CD4-positive, alpha-beta T cell treated with Interleukin-4 for 1 hour (primary cell): ENCODE measurements at regions not wholly inside any gene's neighbourhood (a gene's known extent, or its start where the extent isn't known, plus 50 kb on each side); places are given as distances from the start of the nearest gene placed in this dataset.

ENCODE experiments used
- DNase-seq, 2 donors: peaks; one replicate each; pipeline ENCODE4 v3.0.0-alpha.2; 2020 to 2022

GRCh38 chr4:166498546-166498945, 625.5 kb downstream of the TLL1 start:
- no peak for DNase-seq

GRCh38 chr4:166499820-166500219, 626.8 kb downstream of the TLL1 start:
- DNase-seq: no peak

GRCh38 chr4:166501941-166502382, 628.9 kb downstream of the TLL1 start:
- no peak for DNase-seq

GRCh38 chr4:166502660-166503059, 629.6 kb downstream of the TLL1 start:
- no peak for DNase-seq

GRCh38 chr4:166506051-166506450, 633.0 kb downstream of the TLL1 start:
- DNase-seq: no peak

- DNase-seq: no peak
Observed at GRCh38 chr4:166512267-166512666, 639.2 kb downstream of the TLL1 start.

GRCh38 chr4:166518315-166518714, 645.3 kb downstream of the TLL1 start:
- DNase-seq: no peak

- no peak for DNase-seq
Observed at GRCh38 chr4:166518776-166519175, 645.7 kb downstream of the TLL1 start.

GRCh38 chr4:166519774-166520173, 646.7 kb downstream of the TLL1 start:
- DNase-seq: no peak

- no peak for DNase-seq
Observed at GRCh38 chr4:166527500-166527899, 654.5 kb downstream of the TLL1 start.

- DNase-seq: no peak
Observed at GRCh38 chr4:166531703-166532102, 658.7 kb downstream of the TLL1 start.

- no peak for DNase-seq
Observed at GRCh38 chr4:166535865-166536264, 662.8 kb downstream of the TLL1 start.

- DNase-seq: no peak
Observed at GRCh38 chr4:166538491-166539005, 665.5 kb downstream of the TLL1 start.

GRCh38 chr4:166546009-166546408, 673.0 kb downstream of the TLL1 start:
- DNase-seq: no peak

GRCh38 chr4:166577639-166578038, 656.7 kb downstream of the SPOCK3 start:
- no peak for DNase-seq

GRCh38 chr4:166585491-166585890, 648.8 kb downstream of the SPOCK3 start:
- no peak for DNase-seq

GRCh38 chr4:166594326-166594946, 639.9 kb downstream of the SPOCK3 start:
- DNase-seq: no peak

GRCh38 chr4:166600264-166600663, 634.0 kb downstream of the SPOCK3 start:
- no peak for DNase-seq

- no peak for DNase-seq
Observed at GRCh38 chr4:166602068-166602467, 632.2 kb downstream of the SPOCK3 start.

- DNase-seq: no peak
Observed at GRCh38 chr4:166622425-166622977, 611.8 kb downstream of the SPOCK3 start.

GRCh38 chr4:166625018-166625637, 609.2 kb downstream of the SPOCK3 start:
- no peak for DNase-seq

- DNase-seq: no peak
Observed at GRCh38 chr4:166628454-166628853, 605.8 kb downstream of the SPOCK3 start.

GRCh38 chr4:166635367-166635766, 598.9 kb downstream of the SPOCK3 start:
- DNase-seq: no peak

GRCh38 chr4:166637816-166638215, 596.5 kb downstream of the SPOCK3 start:
- no peak for DNase-seq
